ENCODE measurements at regions not wholly inside any gene's neighbourhood (a gene's known extent, or its start where the extent isn't known, plus 50 kb on each side); places are given as distances from the start of the nearest gene placed in this dataset.

- TF ChIP-seq POLR2A (IDR thresholded peaks at IDR 0.05): no peak
- TF ChIP-seq CTCF (IDR thresholded peaks at IDR 0.05): no peak
Observed at GRCh38 chr17:72258711-72259110, 137.9 kb downstream of the SOX9 start.

Data from Peyer's patch (tissue), 4 donors.